Neural progenitor cell (in vitro differentiated cells): ENCODE measurements at regions not wholly inside any gene's neighbourhood (a gene's known extent, or its start where the extent isn't known, plus 50 kb on each side); places are given as distances from the start of the nearest gene placed in this dataset.

ENCODE experiments used
- CTCF ChIP-seq: fragments of 200-600 bp; sonication (generic); IDR thresholded peaks from 2 replicates; pipeline ENCODE4 v1.5.1; 2017; ENCODE audit warnings: antibody characterized with exemption, mild to moderate bottlenecking
- EZH2 ChIP-seq: fragments of 200-600 bp; sonication (generic); IDR thresholded peaks from 2 replicates; pipeline ENCODE4 v1.6.1; 2017; ENCODE audit warnings: antibody characterized with exemption, mild to moderate bottlenecking, moderate library complexity
- EZH2phosphoT487 ChIP-seq: fragments of 200-600 bp; sonication (generic); IDR thresholded peaks from 2 replicates; pipeline ENCODE4 v1.6.1; 2017; ENCODE audit warnings: antibody characterized with exemption

DNA sequence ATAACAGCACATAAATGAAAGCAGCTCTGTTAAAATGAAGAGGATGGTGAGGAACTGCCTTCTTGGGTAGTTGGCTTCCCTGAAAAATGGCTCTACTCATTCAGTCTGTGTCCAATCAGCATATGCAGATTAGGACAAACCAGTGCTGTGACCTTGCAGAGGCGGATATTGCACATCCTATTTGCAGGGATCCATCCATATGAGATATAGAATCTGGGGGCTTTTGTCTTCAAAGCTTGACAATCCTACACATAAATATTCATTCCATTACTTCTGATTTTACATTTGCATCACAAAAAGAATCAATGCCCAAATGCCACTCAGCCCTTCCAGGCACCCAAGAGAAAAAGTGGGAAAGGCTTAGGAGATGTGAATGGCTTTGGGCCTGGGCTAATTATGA, 383.7 kb downstream of the EMP1 start:
- TF ChIP-seq CTCF: no peak
- no peak for TF ChIP-seq EZH2phosphoT487
- no peak for TF ChIP-seq EZH2
